ENCODE measurements at regions not wholly inside any gene's neighbourhood (a gene's known extent, or its start where the extent isn't known, plus 50 kb on each side); places are given as distances from the start of the nearest gene placed in this dataset.

DNA sequence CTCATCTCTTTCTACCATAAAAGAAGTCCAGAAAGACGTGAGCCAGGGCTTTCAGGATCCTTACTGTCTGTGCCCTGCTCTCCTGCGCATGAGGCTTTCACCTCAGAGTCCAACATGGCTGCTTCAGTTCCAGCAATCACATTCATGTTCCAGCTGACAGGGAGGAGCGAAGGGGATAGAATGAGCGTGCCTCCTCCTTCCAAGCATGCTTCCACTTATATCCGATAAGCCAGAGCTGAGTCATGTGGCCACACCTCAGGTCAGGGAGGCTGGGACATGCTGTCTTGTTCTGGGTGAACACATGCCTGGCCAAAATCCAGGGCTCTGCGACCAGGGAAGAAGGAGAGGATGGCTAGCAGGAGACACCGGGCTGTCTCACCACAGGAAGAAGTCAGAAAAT, 248.2 kb downstream of the SKAP2 start:
- TF ChIP-seq, protein P1, sequence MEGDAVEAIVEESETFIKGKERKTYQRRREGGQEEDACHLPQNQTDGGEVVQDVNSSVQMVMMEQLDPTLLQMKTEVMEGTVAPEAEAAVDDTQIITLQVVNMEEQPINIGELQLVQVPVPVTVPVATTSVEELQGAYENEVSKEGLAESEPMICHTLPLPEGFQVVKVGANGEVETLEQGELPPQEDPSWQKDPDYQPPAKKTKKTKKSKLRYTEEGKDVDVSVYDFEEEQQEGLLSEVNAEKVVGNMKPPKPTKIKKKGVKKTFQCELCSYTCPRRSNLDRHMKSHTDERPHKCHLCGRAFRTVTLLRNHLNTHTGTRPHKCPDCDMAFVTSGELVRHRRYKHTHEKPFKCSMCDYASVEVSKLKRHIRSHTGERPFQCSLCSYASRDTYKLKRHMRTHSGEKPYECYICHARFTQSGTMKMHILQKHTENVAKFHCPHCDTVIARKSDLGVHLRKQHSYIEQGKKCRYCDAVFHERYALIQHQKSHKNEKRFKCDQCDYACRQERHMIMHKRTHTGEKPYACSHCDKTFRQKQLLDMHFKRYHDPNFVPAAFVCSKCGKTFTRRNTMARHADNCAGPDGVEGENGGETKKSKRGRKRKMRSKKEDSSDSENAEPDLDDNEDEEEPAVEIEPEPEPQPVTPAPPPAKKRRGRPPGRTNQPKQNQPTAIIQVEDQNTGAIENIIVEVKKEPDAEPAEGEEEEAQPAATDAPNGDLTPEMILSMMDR (IDR thresholded peaks at IDR 0.05): no peak
- no peak for TF ChIP-seq POLR2A (IDR thresholded peaks at IDR 0.05)
